ENCODE measurements at regions not wholly inside any gene's neighbourhood (a gene's known extent, or its start where the extent isn't known, plus 50 kb on each side); places are given as distances from the start of the nearest gene placed in this dataset.

- H3K36me3 ChIP-seq (ENCODE audit: insufficient read depth, low read length): no peaks in the 10 kb centered on the region
- H3K9me3 ChIP-seq (ENCODE audit: low read length): no peaks in the 10 kb centered on the region
- no peaks in the 10 kb centered on the region for H3F3A ChIP-seq (ENCODE audit: insufficient read depth, low read length, poor library complexity, severe bottlenecking)
- H3K4me2 ChIP-seq (ENCODE audit: low read length): no peak overlapping the region
- no peak overlapping the region for H3K4me3 ChIP-seq (ENCODE audit: low read length)
- H3K79me2 ChIP-seq (replicated peaks; ENCODE audit: insufficient read depth, low read length): no peaks in the 10 kb centered on the region
- TF ChIP-seq EP300 (conservative IDR thresholded peaks at IDR 0.05; ENCODE audit: poor library complexity, severe bottlenecking) (no peak), CTCF (IDR thresholded peaks at IDR 0.05; ENCODE audit: poor library complexity, severe bottlenecking) (no peak), MXI1 (conservative IDR thresholded peaks at IDR 0.05; ENCODE audit: poor library complexity, severe bottlenecking) (no peak), RAD21 (conservative IDR thresholded peaks at IDR 0.05) (no peak), TAF1 (IDR thresholded peaks at IDR 0.05; ENCODE audit: low read depth) (no peak), EZH2 (IDR thresholded peaks at IDR 0.05; ENCODE audit: borderline replicate concordance, insufficient read depth, low read length, poor library complexity, severe bottlenecking) (no peak), SMC3 (conservative IDR thresholded peaks at IDR 0.05; ENCODE audit: poor library complexity) (no peak), POLR2AphosphoS5 (IDR thresholded peaks at IDR 0.05) (no peak)
- TF ChIP-seq, protein P1, sequence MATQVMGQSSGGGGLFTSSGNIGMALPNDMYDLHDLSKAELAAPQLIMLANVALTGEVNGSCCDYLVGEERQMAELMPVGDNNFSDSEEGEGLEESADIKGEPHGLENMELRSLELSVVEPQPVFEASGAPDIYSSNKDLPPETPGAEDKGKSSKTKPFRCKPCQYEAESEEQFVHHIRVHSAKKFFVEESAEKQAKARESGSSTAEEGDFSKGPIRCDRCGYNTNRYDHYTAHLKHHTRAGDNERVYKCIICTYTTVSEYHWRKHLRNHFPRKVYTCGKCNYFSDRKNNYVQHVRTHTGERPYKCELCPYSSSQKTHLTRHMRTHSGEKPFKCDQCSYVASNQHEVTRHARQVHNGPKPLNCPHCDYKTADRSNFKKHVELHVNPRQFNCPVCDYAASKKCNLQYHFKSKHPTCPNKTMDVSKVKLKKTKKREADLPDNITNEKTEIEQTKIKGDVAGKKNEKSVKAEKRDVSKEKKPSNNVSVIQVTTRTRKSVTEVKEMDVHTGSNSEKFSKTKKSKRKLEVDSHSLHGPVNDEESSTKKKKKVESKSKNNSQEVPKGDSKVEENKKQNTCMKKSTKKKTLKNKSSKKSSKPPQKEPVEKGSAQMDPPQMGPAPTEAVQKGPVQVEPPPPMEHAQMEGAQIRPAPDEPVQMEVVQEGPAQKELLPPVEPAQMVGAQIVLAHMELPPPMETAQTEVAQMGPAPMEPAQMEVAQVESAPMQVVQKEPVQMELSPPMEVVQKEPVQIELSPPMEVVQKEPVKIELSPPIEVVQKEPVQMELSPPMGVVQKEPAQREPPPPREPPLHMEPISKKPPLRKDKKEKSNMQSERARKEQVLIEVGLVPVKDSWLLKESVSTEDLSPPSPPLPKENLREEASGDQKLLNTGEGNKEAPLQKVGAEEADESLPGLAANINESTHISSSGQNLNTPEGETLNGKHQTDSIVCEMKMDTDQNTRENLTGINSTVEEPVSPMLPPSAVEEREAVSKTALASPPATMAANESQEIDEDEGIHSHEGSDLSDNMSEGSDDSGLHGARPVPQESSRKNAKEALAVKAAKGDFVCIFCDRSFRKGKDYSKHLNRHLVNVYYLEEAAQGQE (IDR thresholded peaks at IDR 0.05; ENCODE audit: borderline replicate concordance): no peak
- no peak overlapping the region for H3K9ac ChIP-seq (ENCODE audit: low read length)
- no peaks in the 10 kb centered on the region for H3K9me2 ChIP-seq (ENCODE audit: insufficient read depth, low read length)
- no peaks in the 10 kb centered on the region for H4K20me1 ChIP-seq (ENCODE audit: insufficient read depth)
- H3K27me3 ChIP-seq (ENCODE audit: insufficient read depth, low read depth, low read length): no peaks in the 10 kb centered on the region
- H3K27ac ChIP-seq (ENCODE audit: low read length): no peak overlapping the region
- H2AFZ ChIP-seq (ENCODE audit: low read depth, low read length): no peak overlapping the region
Measured at GRCh38 chr1:5369223-5369622, 623.0 kb downstream of the NPHP4 start.

- no peak overlapping the region for H3K27ac ChIP-seq (ENCODE audit: low read length)
Measured at GRCh38 chr1:5368201-5368600, 624.0 kb downstream of the NPHP4 start.

More at GRCh38 chr1:5368201-5368600, 624.0 kb downstream of the NPHP4 start:
- TF ChIP-seq MXI1 (conservative IDR thresholded peaks at IDR 0.05; ENCODE audit: poor library complexity, severe bottlenecking) (no peak), CTCF (IDR thresholded peaks at IDR 0.05; ENCODE audit: poor library complexity, severe bottlenecking) (no peak), SMC3 (conservative IDR thresholded peaks at IDR 0.05; ENCODE audit: poor library complexity) (no peak), POLR2AphosphoS5 (IDR thresholded peaks at IDR 0.05) (no peak), EZH2 (IDR thresholded peaks at IDR 0.05; ENCODE audit: borderline replicate concordance, insufficient read depth, low read length, poor library complexity, severe bottlenecking) (no peak), EP300 (conservative IDR thresholded peaks at IDR 0.05; ENCODE audit: poor library complexity, severe bottlenecking) (no peak), TAF1 (IDR thresholded peaks at IDR 0.05; ENCODE audit: low read depth) (no peak), RAD21 (conservative IDR thresholded peaks at IDR 0.05) (no peak)
- TF ChIP-seq, protein P1 (IDR thresholded peaks at IDR 0.05; ENCODE audit: borderline replicate concordance): no peak
- H3K9me2 ChIP-seq (ENCODE audit: insufficient read depth, low read length): no peaks in the 10 kb centered on the region
- no peaks in the 10 kb centered on the region for H3K27me3 ChIP-seq (ENCODE audit: insufficient read depth, low read depth, low read length)
- H2AFZ ChIP-seq (ENCODE audit: low read depth, low read length): no peak overlapping the region
- no peaks in the 10 kb centered on the region for H4K20me1 ChIP-seq (ENCODE audit: insufficient read depth)
- H3K9me3 ChIP-seq (ENCODE audit: low read length): no peaks in the 10 kb centered on the region
- H3K4me2 ChIP-seq (ENCODE audit: low read length): no peak overlapping the region
- H3K9ac ChIP-seq (ENCODE audit: low read length): no peak overlapping the region
- H3F3A ChIP-seq (ENCODE audit: insufficient read depth, low read length, poor library complexity, severe bottlenecking): no peaks in the 10 kb centered on the region
- H3K4me3 ChIP-seq (ENCODE audit: low read length): no peak overlapping the region
- no peaks in the 10 kb centered on the region for H3K36me3 ChIP-seq (ENCODE audit: insufficient read depth, low read length)
- H3K79me2 ChIP-seq (replicated peaks; ENCODE audit: insufficient read depth, low read length): no peaks in the 10 kb centered on the region
